WTC11 (cell line): ENCODE measurements at regions not wholly inside any gene's neighbourhood (a gene's known extent, or its start where the extent isn't known, plus 50 kb on each side); places are given as distances from the start of the nearest gene placed in this dataset.

Experiments
- CTCF ChIP-seq: fragments of 200-600 bp; IDR thresholded peaks from 2 replicates; pipeline ENCODE4 v1.8.0; 2022; ENCODE audit warnings: antibody characterized with exemption
- NR2C2 ChIP-seq: sonication (generic); formaldehyde crosslinking; IDR thresholded peaks from 2 replicates; pipeline ENCODE4 v1.8.0; 2022; ENCODE audit warnings: mild to moderate bottlenecking, missing genetic modification reagents
- SP1 ChIP-seq: sonication (generic); formaldehyde crosslinking; conservative IDR thresholded peaks from 2 replicates; pipeline ENCODE4 v1.8.1; 2022; ENCODE audit warnings: missing genetic modification reagents
- USF1 ChIP-seq: sonication (generic); formaldehyde crosslinking; IDR thresholded peaks from 2 replicates; pipeline ENCODE4 v1.8.0; 2022; ENCODE audit warnings: mild to moderate bottlenecking, missing genetic modification reagents
- TF ChIP-seq, protein P1 (sequence below): sonication (generic); formaldehyde crosslinking; conservative IDR thresholded peaks from 2 replicates; pipeline ENCODE4 v1.8.1; 2023; ENCODE audit warnings: mild to moderate bottlenecking, low read depth, missing genetic modification reagents, moderate library complexity

- TF ChIP-seq, protein P1, sequence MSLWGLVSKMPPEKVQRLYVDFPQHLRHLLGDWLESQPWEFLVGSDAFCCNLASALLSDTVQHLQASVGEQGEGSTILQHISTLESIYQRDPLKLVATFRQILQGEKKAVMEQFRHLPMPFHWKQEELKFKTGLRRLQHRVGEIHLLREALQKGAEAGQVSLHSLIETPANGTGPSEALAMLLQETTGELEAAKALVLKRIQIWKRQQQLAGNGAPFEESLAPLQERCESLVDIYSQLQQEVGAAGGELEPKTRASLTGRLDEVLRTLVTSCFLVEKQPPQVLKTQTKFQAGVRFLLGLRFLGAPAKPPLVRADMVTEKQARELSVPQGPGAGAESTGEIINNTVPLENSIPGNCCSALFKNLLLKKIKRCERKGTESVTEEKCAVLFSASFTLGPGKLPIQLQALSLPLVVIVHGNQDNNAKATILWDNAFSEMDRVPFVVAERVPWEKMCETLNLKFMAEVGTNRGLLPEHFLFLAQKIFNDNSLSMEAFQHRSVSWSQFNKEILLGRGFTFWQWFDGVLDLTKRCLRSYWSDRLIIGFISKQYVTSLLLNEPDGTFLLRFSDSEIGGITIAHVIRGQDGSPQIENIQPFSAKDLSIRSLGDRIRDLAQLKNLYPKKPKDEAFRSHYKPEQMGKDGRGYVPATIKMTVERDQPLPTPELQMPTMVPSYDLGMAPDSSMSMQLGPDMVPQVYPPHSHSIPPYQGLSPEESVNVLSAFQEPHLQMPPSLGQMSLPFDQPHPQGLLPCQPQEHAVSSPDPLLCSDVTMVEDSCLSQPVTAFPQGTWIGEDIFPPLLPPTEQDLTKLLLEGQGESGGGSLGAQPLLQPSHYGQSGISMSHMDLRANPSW: no peak
- TF ChIP-seq USF1 (CRISPR knock-in tag): no peak
- TF ChIP-seq SP1 (CRISPR knock-in tag): no peak
- no peak for TF ChIP-seq CTCF
- no peak for TF ChIP-seq NR2C2 (CRISPR knock-in tag)
Measured at GRCh38 chr20:40773376-40773775, 84.3 kb upstream of the MAFB start.
